HepG2 (cell line): ENCODE measurements at regions not wholly inside any gene's neighbourhood (a gene's known extent, or its start where the extent isn't known, plus 50 kb on each side); places are given as distances from the start of the nearest gene placed in this dataset.
"Not testable (repeated sequence)": the region's sequence is repeated elsewhere in the genome, so short reads cannot be mapped to it uniquely, and the experiment has no call there.

ENCODE experiments used
- ESRRA ChIP-seq: sonication (generic); formaldehyde crosslinking; IDR thresholded peaks from 2 replicates; pipeline ENCODE4 v1.5.1; 2020; ENCODE audit warnings: mild to moderate bottlenecking, low read depth, missing genetic modification reagents
- FOSL1 ChIP-seq: sonication (generic); formaldehyde crosslinking; IDR thresholded peaks from 2 replicates; pipeline ENCODE4 v1.9.0; 2021; ENCODE audit warnings: missing genetic modification reagents, borderline replicate concordance
- JUND ChIP-seq: sonication (generic); formaldehyde crosslinking; IDR thresholded peaks from 2 replicates; pipeline ENCODE4 v1.8.0; 2022; ENCODE audit warnings: mild to moderate bottlenecking, missing genetic modification reagents
- RAD21 ChIP-seq: fragments of 450-650 bp; formaldehyde crosslinking; IDR thresholded peaks from 2 replicates; pipeline ENCODE4 v1.5.0; 2020; ENCODE audit warnings: mild to moderate bottlenecking
- ZNF253 ChIP-seq: sonication (generic); formaldehyde crosslinking; IDR thresholded peaks from 2 replicates; pipeline ENCODE4 v1.8.0; 2022; ENCODE audit warnings: mild to moderate bottlenecking, missing genetic modification reagents, borderline replicate concordance
- TF ChIP-seq, protein P1 (sequence below): sonication (generic); formaldehyde crosslinking; IDR thresholded peaks from 2 replicates; pipeline ENCODE4 v1.9.0; 2021; ENCODE audit warnings: missing genetic modification reagents, mild to moderate bottlenecking, borderline replicate concordance
- TF ChIP-seq, protein P2 (sequence below): sonication (generic); formaldehyde crosslinking; IDR thresholded peaks from 2 replicates; pipeline ENCODE4 v1.5.0; 2020; ENCODE audit warnings: mild to moderate bottlenecking, missing genetic modification reagents

DNA sequence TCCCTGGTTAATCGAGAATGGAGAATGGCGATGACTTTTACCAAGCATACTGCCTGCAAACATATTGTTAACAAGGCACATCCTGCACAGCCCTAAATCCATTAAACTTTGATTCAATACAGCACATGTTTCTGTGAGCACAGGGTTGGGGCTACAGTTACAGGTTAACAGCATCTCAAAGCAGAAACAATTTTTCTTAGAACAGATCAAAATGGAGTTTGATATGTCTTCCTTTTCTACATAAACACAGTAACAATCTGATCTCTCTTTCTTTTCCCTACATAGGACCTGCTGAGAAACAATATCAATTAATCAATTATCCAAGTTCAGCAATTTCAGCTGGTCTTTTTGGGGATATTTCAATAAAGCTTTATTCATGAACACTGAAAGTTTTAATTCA, 59.5 kb upstream of the AKR1C1 start:
- not testable (repeated sequence) for TF ChIP-seq JUND, ZNF253, FOSL1, RAD21, ESRRA (CRISPR knock-in tag)
- TF ChIP-seq, protein P1, sequence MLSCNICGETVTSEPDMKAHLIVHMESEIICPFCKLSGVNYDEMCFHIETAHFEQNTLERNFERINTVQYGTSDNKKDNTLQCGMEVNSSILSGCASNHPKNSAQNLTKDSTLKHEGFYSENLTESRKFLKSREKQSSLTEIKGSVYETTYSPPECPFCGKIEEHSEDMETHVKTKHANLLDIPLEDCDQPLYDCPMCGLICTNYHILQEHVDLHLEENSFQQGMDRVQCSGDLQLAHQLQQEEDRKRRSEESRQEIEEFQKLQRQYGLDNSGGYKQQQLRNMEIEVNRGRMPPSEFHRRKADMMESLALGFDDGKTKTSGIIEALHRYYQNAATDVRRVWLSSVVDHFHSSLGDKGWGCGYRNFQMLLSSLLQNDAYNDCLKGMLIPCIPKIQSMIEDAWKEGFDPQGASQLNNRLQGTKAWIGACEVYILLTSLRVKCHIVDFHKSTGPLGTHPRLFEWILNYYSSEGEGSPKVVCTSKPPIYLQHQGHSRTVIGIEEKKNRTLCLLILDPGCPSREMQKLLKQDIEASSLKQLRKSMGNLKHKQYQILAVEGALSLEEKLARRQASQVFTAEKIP = not testable (repeated sequence)
- TF ChIP-seq, protein P2, sequence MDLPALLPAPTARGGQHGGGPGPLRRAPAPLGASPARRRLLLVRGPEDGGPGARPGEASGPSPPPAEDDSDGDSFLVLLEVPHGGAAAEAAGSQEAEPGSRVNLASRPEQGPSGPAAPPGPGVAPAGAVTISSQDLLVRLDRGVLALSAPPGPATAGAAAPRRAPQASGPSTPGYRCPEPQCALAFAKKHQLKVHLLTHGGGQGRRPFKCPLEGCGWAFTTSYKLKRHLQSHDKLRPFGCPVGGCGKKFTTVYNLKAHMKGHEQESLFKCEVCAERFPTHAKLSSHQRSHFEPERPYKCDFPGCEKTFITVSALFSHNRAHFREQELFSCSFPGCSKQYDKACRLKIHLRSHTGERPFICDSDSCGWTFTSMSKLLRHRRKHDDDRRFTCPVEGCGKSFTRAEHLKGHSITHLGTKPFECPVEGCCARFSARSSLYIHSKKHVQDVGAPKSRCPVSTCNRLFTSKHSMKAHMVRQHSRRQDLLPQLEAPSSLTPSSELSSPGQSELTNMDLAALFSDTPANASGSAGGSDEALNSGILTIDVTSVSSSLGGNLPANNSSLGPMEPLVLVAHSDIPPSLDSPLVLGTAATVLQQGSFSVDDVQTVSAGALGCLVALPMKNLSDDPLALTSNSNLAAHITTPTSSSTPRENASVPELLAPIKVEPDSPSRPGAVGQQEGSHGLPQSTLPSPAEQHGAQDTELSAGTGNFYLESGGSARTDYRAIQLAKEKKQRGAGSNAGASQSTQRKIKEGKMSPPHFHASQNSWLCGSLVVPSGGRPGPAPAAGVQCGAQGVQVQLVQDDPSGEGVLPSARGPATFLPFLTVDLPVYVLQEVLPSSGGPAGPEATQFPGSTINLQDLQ (CRISPR knock-in tag) = not testable (repeated sequence)
